HepG2 (cell line): ENCODE measurements at regions not wholly inside any gene's neighbourhood (a gene's known extent, or its start where the extent isn't known, plus 50 kb on each side); places are given as distances from the start of the nearest gene placed in this dataset.

ENCODE experiments used
- ATAC-seq: fragments of 200-7000 bp; cut with Tn5 transposase; 3 replicates; pipeline ENCODE4 v1.9.1; 2020; ENCODE audit warnings: mild to moderate bottlenecking, moderate library complexity
- BruUV-seq: library from RNA; stranded (reverse); fragments of 400-500 nt; replicated peaks from 2 replicates; lab custom pipeline; 2021; lab: Mats Ljungman, UMichigan
- CTCF ChIA-PET: fragments of 300-600 bp; formaldehyde crosslinking; extraction: SDS; loops from one replicate; lab custom pipeline; 2021; ENCODE audit warnings: low total read pairs, inconsistent platforms, low intra/inter-chr PET ratio; lab: Yijun Ruan, JAX
- POLR2A ChIA-PET: fragments of 350-600 bp; sonication (Branson Sonifier 250); formaldehyde crosslinking; loops from one replicate; lab custom pipeline; 2020; ENCODE audit warnings: antibody characterized with exemption, inconsistent platforms; lab: Yijun Ruan, JAX
- DNase-seq: peaks from one replicate; pipeline ENCODE4 v3.0.0-alpha.2; 2015; ENCODE audit warnings: low spot score
- FAIRE-seq: peaks from 3 replicates; lab custom pipeline; 2011; peaks lifted over from hg19 to GRCh38; lab: Jason Lieb, UNC
- H2AFZ ChIP-seq: one replicate; pipeline ENCODE4 v1.6.1; 2011; ENCODE audit warnings: low read length, inconsistent platforms
- H3K27ac ChIP-seq: fragments of 300-600 bp; 3 replicates; pipeline ENCODE4 v1.8.0; 2011; ENCODE audit warnings: mixed run types, mild to moderate bottlenecking, mixed read lengths, low read length, inconsistent platforms; ENCODE audit not compliant: insufficient read depth; ENCODE audit errors: extremely low read length
- H3K27me3 ChIP-seq, 2 experiments: fragments of 200-600 bp in 1 of 2; 2 replicates in 1 of 2; 3 replicates in 1 of 2; pipeline versions ENCODE4 v1.6.0 to v1.8.0; 2011; ENCODE audit warnings: low read length in 2 of 2, mild to moderate bottlenecking in 2 of 2, moderate library complexity in 2 of 2, inconsistent platforms in 1 of 2; ENCODE audit not compliant: insufficient read depth in 2 of 2, control insufficient read depth in 1 of 2
- H3K36me3 ChIP-seq, 2 experiments: fragments of 200-600 bp in 1 of 2; replicated peaks in 1 of 2; 2 replicates in 1 of 2; 3 replicates in 1 of 2; pipeline versions ENCODE4 v1.5.1 to v1.8.0; 2011; ENCODE audit warnings: low read length in 2 of 2, inconsistent platforms in 1 of 2; ENCODE audit not compliant: insufficient read depth in 2 of 2, control insufficient read depth in 1 of 2
- H3K4me1 ChIP-seq: 2 replicates; pipeline ENCODE4 v1.5.1; 2012; ENCODE audit warnings: low read length, inconsistent platforms; ENCODE audit not compliant: insufficient read depth
- H3K4me2 ChIP-seq: 2 replicates; pipeline ENCODE4 v1.6.0; 2011; ENCODE audit warnings: low read depth, low read length, inconsistent platforms
- H3K4me3 ChIP-seq, 3 experiments: fragments of 200-600 bp in 1 of 3; sonication (generic), shearing (Covaris generic) in 1 of 3; replicated peaks in 1 of 3; 2 replicates each; pipeline ENCODE4 v1.5.1; 2011 to 2016; ENCODE audit warnings: low read length in 3 of 3, inconsistent platforms in 2 of 3, low read depth in 2 of 3, mild to moderate bottlenecking in 2 of 3, control low read depth in 1 of 3, mixed read lengths in 1 of 3; ENCODE audit not compliant: insufficient read depth in 1 of 3
- H3K79me2 ChIP-seq: one replicate; pipeline ENCODE4 v1.6.1; 2011; ENCODE audit warnings: low read length, inconsistent platforms; ENCODE audit not compliant: insufficient read depth
- H3K9ac ChIP-seq: 2 replicates; pipeline ENCODE4 v1.6.0; 2011; ENCODE audit warnings: mild to moderate bottlenecking, low read depth, low read length, inconsistent platforms; ENCODE audit not compliant: insufficient read depth
- H3K9me3 ChIP-seq: 2 replicates; pipeline ENCODE4 v1.5.1; 2012; ENCODE audit warnings: mild to moderate bottlenecking, low read length
- H4K20me1 ChIP-seq: 2 replicates; pipeline ENCODE4 v1.6.0; 2011; ENCODE audit warnings: inconsistent platforms, mild to moderate bottlenecking, low read length, moderate library complexity; ENCODE audit not compliant: insufficient read depth
- ARNTL ChIP-seq: sonication (generic); formaldehyde crosslinking; IDR thresholded peaks from 2 replicates; pipeline ENCODE4 v1.4.0; 2020; ENCODE audit warnings: mild to moderate bottlenecking, missing genetic modification reagents
- JUND ChIP-seq: sonication (generic); formaldehyde crosslinking; IDR thresholded peaks from 2 replicates; pipeline ENCODE4 v1.8.0; 2022; ENCODE audit warnings: mild to moderate bottlenecking, missing genetic modification reagents
- MED8 ChIP-seq: sonication (generic); formaldehyde crosslinking; IDR thresholded peaks from 2 replicates; pipeline ENCODE4 v1.8.1; 2023; ENCODE audit warnings: mild to moderate bottlenecking, missing genetic modification reagents; ENCODE audit not compliant: insufficient replicate concordance
- PHB2 ChIP-seq: fragments of 450-650 bp; IDR thresholded peaks from 2 replicates; pipeline ENCODE4 v1.6.1; 2018; ENCODE audit not compliant: partially characterized antibody
- PHF21A ChIP-seq: sonication (generic); formaldehyde crosslinking; IDR thresholded peaks from 2 replicates; pipeline ENCODE4 v1.5.0; 2020; ENCODE audit warnings: mild to moderate bottlenecking, missing genetic modification reagents
- SP140L ChIP-seq: sonication (generic); formaldehyde crosslinking; IDR thresholded peaks from 2 replicates; pipeline ENCODE4 v1.4.0; 2020; ENCODE audit warnings: missing genetic modification reagents, borderline replicate concordance
- SRY ChIP-seq: sonication (generic); formaldehyde crosslinking; IDR thresholded peaks from 2 replicates; pipeline ENCODE4 v1.8.0; 2022; ENCODE audit warnings: mild to moderate bottlenecking, missing genetic modification reagents
- ZBTB42 ChIP-seq: sonication (generic); formaldehyde crosslinking; IDR thresholded peaks from 2 replicates; pipeline ENCODE4 v1.5.0; 2020; ENCODE audit warnings: mild to moderate bottlenecking, missing genetic modification reagents
- ZFP82 ChIP-seq: sonication (generic); formaldehyde crosslinking; IDR thresholded peaks from 2 replicates; pipeline ENCODE4 v1.5.1; 2020; ENCODE audit warnings: mild to moderate bottlenecking, missing genetic modification reagents, borderline replicate concordance
- ZNF660 ChIP-seq: sonication (generic); formaldehyde crosslinking; IDR thresholded peaks from 2 replicates; pipeline ENCODE4 v1.5.1; 2020; ENCODE audit warnings: mild to moderate bottlenecking, low read depth, missing genetic modification reagents, borderline replicate concordance
- WGBS: methylation state at CpG from one replicate; pipeline ENCODE4 v1.1.6; 2017; ENCODE audit warnings: low lambda C conversion rate; 5-methylcytosine and 5-hydroxymethylcytosine counted together
- in situ Hi-C: cut with HindIII; loops from 2 replicates; pipeline ENCODE4 v1.10.0; 2017; ENCODE audit warnings: low pct_unique_long_range_greater_than_20kb; ENCODE audit not compliant: extremely low pct_ligation_motif_present
- intact Hi-C: fragments of 100-400 bp; cut with micrococcal nuclease; formaldehyde crosslinking; loops from one replicate; pipeline ENCODE4 v1.10.0; 2022; ENCODE audit not compliant: unreplicated experiment
- TF ChIP-seq, protein P1 (sequence below): sonication (generic); formaldehyde crosslinking; IDR thresholded peaks from 2 replicates; pipeline ENCODE4 v1.8.1; 2023; ENCODE audit warnings: mild to moderate bottlenecking, missing genetic modification reagents, borderline replicate concordance
- TF ChIP-seq, protein P2 (sequence below): sonication (generic); IDR thresholded peaks from 2 replicates; pipeline ENCODE4 v1.6.1; 2016; ENCODE audit warnings: low read depth, borderline replicate concordance
- TF ChIP-seq, protein P3 (sequence below), 2 experiments: fragments of 450-650 bp in 1 of 2; sonication (generic) in 1 of 2; formaldehyde crosslinking in 1 of 2; IDR thresholded peaks; 2 replicates each; pipeline versions ENCODE4 v1.6.1 to v1.8.0; 2016 to 2022; ENCODE audit warnings: antibody characterized with exemption in 1 of 2, mild to moderate bottlenecking in 1 of 2, missing genetic modification reagents in 1 of 2

DNA sequence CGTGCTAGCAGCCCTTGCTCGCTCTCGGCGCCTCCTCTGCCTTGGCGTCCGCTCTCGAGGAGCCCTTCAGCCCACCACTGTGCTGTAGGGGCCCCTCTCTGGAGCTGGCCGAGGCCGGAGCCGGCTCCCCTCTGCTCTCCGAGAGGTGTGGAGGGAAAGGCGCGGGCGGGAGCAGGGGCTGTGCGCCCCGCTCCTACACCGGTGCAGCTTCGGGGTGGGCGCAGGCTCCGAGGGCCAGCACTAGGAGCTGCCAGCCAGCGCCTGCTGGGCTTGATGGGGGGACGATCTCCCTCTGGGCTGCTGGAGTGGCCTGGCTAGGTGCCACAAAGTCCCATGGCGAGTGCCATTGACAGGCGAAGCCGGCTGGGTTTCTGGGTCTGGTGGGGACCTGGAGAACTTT, 365.5 kb downstream of the SLITRK1 start (continued):
- no peak for TF ChIP-seq ZBTB42
- TF ChIP-seq MED8 (CRISPR knock-in tag), result no peak

DNA sequence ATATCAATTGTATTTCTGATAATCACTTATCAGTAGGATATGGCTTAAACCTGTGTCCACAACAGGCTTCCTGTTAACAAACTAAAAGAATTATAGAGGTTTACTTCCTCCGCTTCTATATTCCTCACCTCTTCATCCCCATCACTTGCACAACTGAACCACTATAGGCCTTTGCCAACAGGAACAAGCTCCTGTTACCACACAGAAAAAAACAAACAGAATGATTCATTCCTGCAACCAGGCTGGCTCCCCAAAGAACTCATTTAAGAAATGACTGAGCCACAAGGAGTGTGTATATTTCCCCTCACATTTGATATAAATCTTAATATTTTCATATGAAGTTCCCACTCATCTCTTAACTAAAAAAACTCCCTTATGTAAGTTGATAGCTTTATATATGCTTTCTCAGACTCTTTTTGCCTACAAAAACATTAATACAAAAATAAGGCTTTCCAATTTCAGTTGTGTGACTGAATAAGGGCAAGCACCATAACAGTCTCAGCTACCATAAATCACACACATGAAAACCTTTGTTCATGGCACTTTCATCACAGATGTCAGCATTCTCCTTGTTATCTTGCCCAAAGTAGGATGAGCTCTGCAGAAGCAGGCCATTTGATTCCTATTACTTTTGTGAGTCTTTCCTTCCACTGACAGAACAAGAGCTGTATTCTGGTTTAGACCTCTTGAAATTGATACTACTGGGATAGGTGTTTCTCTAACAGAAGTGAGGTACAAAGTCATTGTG, 366.8 kb downstream of the SLITRK1 start:
- Histone ChIP-seq H3K4me2 (no peak overlapping the region), H3K4me1 (no peaks in the 10 kb centered on the region), H3K9ac (no peak overlapping the region), H3K36me3 (no peaks in the 10 kb centered on the region), H3K27ac (no peak overlapping the region), H2AFZ (no peak overlapping the region), H4K20me1 (no peaks in the 10 kb centered on the region), H3K79me2 (no peaks in the 10 kb centered on the region), H3K9me3 (no peaks in the 10 kb centered on the region), H3K4me3 (no peak overlapping the region), H3K27me3 (no peaks in the 10 kb centered on the region; a peak in 1 of 5 replicates)
- WGBS, result 47% methylated on average over 1 of the region's 1 CpG
- DNase-seq (no peak), FAIRE-seq (no peak), ATAC-seq (no peak)
- in situ Hi-C loops (no loop called here), intact Hi-C loops (loop anchor here (5.0 kb wide), 1 partner anchor 1012 kb away; no protein-coding TSS in a partner anchor)
- CTCF ChIA-PET, result no interaction called here
- BruUV-seq, result no TSS peak
- POLR2A ChIA-PET, result no interaction called here
- TF ChIP-seq SP140L (no peak), PHF21A (CRISPR knock-in tag) (no peak), SRY (CRISPR knock-in tag) (no peak), ZNF660 (CRISPR knock-in tag) (no peak), JUND (CRISPR knock-in tag) (no peak), ARNTL (CRISPR knock-in tag) (no peak), ZFP82 (CRISPR knock-in tag) (no peak), PHB2 (no peak)
- TF ChIP-seq, protein P1, sequence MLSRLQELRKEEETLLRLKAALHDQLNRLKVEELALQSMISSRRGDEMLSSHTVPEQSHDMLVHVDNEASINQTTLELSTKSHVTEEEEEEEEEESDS, result no peak
- TF ChIP-seq, protein P2, sequence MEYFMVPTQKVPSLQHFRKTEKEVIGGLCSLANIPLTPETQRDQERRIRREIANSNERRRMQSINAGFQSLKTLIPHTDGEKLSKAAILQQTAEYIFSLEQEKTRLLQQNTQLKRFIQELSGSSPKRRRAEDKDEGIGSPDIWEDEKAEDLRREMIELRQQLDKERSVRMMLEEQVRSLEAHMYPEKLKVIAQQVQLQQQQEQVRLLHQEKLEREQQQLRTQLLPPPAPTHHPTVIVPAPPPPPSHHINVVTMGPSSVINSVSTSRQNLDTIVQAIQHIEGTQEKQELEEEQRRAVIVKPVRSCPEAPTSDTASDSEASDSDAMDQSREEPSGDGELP, result no peak
- TF ChIP-seq, protein P3, sequence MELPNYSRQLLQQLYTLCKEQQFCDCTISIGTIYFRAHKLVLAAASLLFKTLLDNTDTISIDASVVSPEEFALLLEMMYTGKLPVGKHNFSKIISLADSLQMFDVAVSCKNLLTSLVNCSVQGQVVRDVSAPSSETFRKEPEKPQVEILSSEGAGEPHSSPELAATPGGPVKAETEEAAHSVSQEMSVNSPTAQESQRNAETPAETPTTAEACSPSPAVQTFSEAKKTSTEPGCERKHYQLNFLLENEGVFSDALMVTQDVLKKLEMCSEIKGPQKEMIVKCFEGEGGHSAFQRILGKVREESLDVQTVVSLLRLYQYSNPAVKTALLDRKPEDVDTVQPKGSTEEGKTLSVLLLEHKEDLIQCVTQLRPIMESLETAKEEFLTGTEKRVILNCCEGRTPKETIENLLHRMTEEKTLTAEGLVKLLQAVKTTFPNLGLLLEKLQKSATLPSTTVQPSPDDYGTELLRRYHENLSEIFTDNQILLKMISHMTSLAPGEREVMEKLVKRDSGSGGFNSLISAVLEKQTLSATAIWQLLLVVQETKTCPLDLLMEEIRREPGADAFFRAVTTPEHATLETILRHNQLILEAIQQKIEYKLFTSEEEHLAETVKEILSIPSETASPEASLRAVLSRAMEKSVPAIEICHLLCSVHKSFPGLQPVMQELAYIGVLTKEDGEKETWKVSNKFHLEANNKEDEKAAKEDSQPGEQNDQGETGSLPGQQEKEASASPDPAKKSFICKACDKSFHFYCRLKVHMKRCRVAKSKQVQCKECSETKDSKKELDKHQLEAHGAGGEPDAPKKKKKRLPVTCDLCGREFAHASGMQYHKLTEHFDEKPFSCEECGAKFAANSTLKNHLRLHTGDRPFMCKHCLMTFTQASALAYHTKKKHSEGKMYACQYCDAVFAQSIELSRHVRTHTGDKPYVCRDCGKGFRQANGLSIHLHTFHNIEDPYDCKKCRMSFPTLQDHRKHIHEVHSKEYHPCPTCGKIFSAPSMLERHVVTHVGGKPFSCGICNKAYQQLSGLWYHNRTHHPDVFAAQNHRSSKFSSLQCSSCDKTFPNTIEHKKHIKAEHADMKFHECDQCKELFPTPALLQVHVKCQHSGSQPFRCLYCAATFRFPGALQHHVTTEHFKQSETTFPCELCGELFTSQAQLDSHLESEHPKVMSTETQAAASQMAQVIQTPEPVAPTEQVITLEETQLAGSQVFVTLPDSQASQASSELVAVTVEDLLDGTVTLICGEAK (IDR thresholded peaks at IDR 0.05), result no peak
- TF ChIP-seq, protein P3 (CRISPR knock-in tag; IDR thresholded peaks at IDR 0.05), result no peak
